Caco-2 (cell line): ENCODE measurements at regions not wholly inside any gene's neighbourhood (a gene's known extent, or its start where the extent isn't known, plus 50 kb on each side); places are given as distances from the start of the nearest gene placed in this dataset.

ENCODE experiments used
- BruUV-seq: library from RNA; stranded (reverse); fragments of 400-500 nt; replicated peaks from 2 replicates; lab custom pipeline; 2021; lab: Mats Ljungman, UMichigan
- CTCF ChIA-PET: fragments of 300-600 bp; sonication (Branson Sonifier 250); formaldehyde crosslinking; loops from one replicate; lab custom pipeline; 2022; ENCODE audit warnings: antibody characterized with exemption; lab: Charles Lee
- POLR2A ChIA-PET: fragments of 300-600 bp; sonication (Branson Sonifier 250); formaldehyde crosslinking; loops from one replicate; lab custom pipeline; 2022; ENCODE audit warnings: antibody characterized with exemption; lab: Charles Lee
- DNase-seq, 2 experiments: peaks; one replicate each; pipeline versions ENCODE4 v3.0.0 to v3.0.0-alpha.2; 2020 to 2022
- H3K27me3 ChIP-seq: replicated peaks from 2 replicates; pipeline ENCODE4 v1.6.0; 2011; ENCODE audit warnings: low read length; ENCODE audit not compliant: control insufficient read depth, insufficient read depth
- H3K36me3 ChIP-seq: 2 replicates; pipeline ENCODE4 v1.5.1; 2011; ENCODE audit warnings: low read length; ENCODE audit not compliant: control insufficient read depth, insufficient read depth
- H3K4me1 ChIP-seq: fragments of 250-450 bp; sonication (Bioruptor Pico); 2 replicates; pipeline ENCODE4 v1.5.1; 2020; ENCODE audit warnings: mild to moderate bottlenecking
- H3K4me3 ChIP-seq: 2 replicates; pipeline ENCODE4 v1.5.1; 2011; ENCODE audit warnings: low read depth, mild to moderate bottlenecking, control low read depth, low read length
- H3K9me3 ChIP-seq: fragments of 250-450 bp; sonication (Bioruptor Pico); 2 replicates; pipeline ENCODE4 v1.5.1; 2020; ENCODE audit warnings: mild to moderate bottlenecking, moderate library complexity
- H3K27ac Mint-ChIP-seq: one replicate; pipeline ENCODE4 v1.8.0; 2022; ENCODE audit warnings: mixed read lengths; ENCODE audit not compliant: unreplicated experiment
- H3K27me3 Mint-ChIP-seq: one replicate; pipeline ENCODE4 v1.8.0; 2022; ENCODE audit warnings: mixed read lengths; ENCODE audit not compliant: insufficient read depth, unreplicated experiment
- H3K36me3 Mint-ChIP-seq: one replicate; pipeline ENCODE4 v1.8.0; 2022; ENCODE audit warnings: mild to moderate bottlenecking, mixed read lengths; ENCODE audit not compliant: insufficient read depth, unreplicated experiment
- H3K4me1 Mint-ChIP-seq: one replicate; pipeline ENCODE4 v1.8.0; 2022; ENCODE audit warnings: low read depth, mixed read lengths; ENCODE audit not compliant: unreplicated experiment
- H3K4me3 Mint-ChIP-seq: one replicate; pipeline ENCODE4 v1.8.0; 2022; ENCODE audit warnings: mild to moderate bottlenecking, moderate library complexity, mixed read lengths; ENCODE audit not compliant: unreplicated experiment
- H3K9me3 Mint-ChIP-seq: one replicate; pipeline ENCODE4 v1.8.0; 2022; ENCODE audit warnings: mixed read lengths; ENCODE audit not compliant: unreplicated experiment
- intact Hi-C: fragments of 100-400 bp; cut with micrococcal nuclease; formaldehyde crosslinking; loops from one replicate; pipeline ENCODE4 v1.10.0; 2022; ENCODE audit not compliant: unreplicated experiment
- TF ChIP-seq, protein P1 (sequence below), 2 experiments: fragments of 200-600 bp in 1 of 2; IDR thresholded peaks; 1 replicate in 1 of 2; 2 replicates in 1 of 2; pipeline versions ENCODE4 v1.5.1 to v1.8.0; 2011 to 2022; ENCODE audit warnings: antibody characterized with exemption in 1 of 2, control low read depth in 1 of 2, inconsistent platforms in 1 of 2, low read depth in 1 of 2, low read length in 1 of 2, mild to moderate bottlenecking in 1 of 2, moderate library complexity in 1 of 2; ENCODE audit not compliant: insufficient read depth in 1 of 2, severe bottlenecking in 1 of 2, unreplicated experiment in 1 of 2

DNA sequence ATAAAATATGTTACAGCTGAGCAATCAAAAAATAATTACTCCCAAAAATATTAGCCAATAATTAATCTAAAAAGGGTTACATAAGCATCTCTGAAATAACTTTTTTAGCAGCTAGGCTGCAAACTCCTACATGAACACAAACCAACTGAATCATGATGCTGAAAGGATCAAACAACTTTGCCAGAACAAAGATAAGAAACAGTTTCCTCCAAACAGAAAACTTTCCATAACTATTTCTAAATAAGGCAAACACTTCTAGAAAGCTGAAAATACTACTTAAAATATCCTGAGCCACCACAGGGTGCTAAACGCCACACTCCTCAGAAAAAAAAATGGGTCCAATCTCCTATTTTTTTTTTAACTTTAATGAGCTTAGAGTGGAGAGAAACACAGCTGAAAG lies 68.6 kb upstream of the ARHGAP32 start:
- intact Hi-C loops: loop anchor here (1.0 kb wide), 3 partner anchors 15 to 143 kb away; no protein-coding TSS in a partner anchor
- Mint-ChIP-seq H3K9me3 (no peaks in the 10 kb centered on the region), H3K27me3 (no peaks in the 10 kb centered on the region), H3K36me3 (no peaks in the 10 kb centered on the region), H3K4me3 (no peak overlapping the region), H3K27ac (peak overlapping the region; percentile 20), H3K4me1 (peaks cover 60% of the 10 kb centered on the region)
- peaks cover 36% of the 10 kb centered on the region for H3K4me1 ChIP-seq
- BruUV-seq: no TSS peak
- ChIA-PET CTCF (interaction anchor here (1.9 kb wide), 1 partner anchor 55 kb away, joined by 6 read pairs; no protein-coding TSS in a partner anchor), POLR2A (interaction anchor here (0.6 kb wide), 1 partner anchor 15 kb away, joined by 3 read pairs; no protein-coding TSS in a partner anchor)
- TF ChIP-seq, protein P1, sequence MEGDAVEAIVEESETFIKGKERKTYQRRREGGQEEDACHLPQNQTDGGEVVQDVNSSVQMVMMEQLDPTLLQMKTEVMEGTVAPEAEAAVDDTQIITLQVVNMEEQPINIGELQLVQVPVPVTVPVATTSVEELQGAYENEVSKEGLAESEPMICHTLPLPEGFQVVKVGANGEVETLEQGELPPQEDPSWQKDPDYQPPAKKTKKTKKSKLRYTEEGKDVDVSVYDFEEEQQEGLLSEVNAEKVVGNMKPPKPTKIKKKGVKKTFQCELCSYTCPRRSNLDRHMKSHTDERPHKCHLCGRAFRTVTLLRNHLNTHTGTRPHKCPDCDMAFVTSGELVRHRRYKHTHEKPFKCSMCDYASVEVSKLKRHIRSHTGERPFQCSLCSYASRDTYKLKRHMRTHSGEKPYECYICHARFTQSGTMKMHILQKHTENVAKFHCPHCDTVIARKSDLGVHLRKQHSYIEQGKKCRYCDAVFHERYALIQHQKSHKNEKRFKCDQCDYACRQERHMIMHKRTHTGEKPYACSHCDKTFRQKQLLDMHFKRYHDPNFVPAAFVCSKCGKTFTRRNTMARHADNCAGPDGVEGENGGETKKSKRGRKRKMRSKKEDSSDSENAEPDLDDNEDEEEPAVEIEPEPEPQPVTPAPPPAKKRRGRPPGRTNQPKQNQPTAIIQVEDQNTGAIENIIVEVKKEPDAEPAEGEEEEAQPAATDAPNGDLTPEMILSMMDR (IDR thresholded peaks at IDR 0.05; ENCODE audit: insufficient read depth in 1 of 2, low read depth in 1 of 2, low read length in 1 of 2, severe bottlenecking in 1 of 2, unreplicated experiment in 1 of 2): no peak
- H3K9me3 ChIP-seq: no peaks in the 10 kb centered on the region
- H3K4me3 ChIP-seq: no peak overlapping the region
- H3K27me3 ChIP-seq: no peaks in the 10 kb centered on the region
- DNase-seq: no peak
- no peaks in the 10 kb centered on the region for H3K36me3 ChIP-seq

DNA sequence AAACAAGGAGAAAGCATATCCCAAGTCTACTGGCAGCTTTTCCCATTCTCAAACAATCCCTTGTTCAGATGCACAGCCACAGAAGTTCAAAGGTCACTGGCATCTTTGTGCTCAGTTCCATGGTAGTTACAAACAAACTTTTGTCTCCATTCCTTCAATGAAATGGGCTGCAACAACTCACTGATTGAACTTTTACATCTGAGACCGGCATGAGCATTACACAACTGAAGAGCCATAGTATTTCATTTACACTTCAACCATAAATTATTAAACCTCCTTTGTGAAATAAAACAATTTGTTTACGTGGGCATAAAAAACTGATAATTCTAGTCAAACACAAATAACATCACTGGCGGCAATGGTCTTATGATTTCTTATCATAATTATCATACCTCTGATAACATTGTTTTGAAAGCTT lies 67.8 kb upstream of the ARHGAP32 start:
- Histone ChIP-seq H3K36me3 (no peaks in the 10 kb centered on the region), H3K27me3 (no peaks in the 10 kb centered on the region), H3K4me1 (peaks cover 36% of the 10 kb centered on the region), H3K9me3 (no peaks in the 10 kb centered on the region), H3K4me3 (no peak overlapping the region)
- TF ChIP-seq, protein P1 (IDR thresholded peaks at IDR 0.05; ENCODE audit: insufficient read depth in 1 of 2, low read depth in 1 of 2, low read length in 1 of 2, severe bottlenecking in 1 of 2, unreplicated experiment in 1 of 2): no peak
- Mint-ChIP-seq H3K36me3 (no peaks in the 10 kb centered on the region), H3K27ac (peak overlapping the region; percentile 61), H3K4me1 (peaks cover 60% of the 10 kb centered on the region), H3K9me3 (no peaks in the 10 kb centered on the region), H3K27me3 (no peaks in the 10 kb centered on the region), H3K4me3 (peak overlapping the region; percentile 54)
- ChIA-PET CTCF (interaction anchor here (1.9 kb wide), 1 partner anchor 56 kb away, joined by 6 read pairs; no protein-coding TSS in a partner anchor), POLR2A (interaction anchor here (0.6 kb wide), 1 partner anchor 14 kb away, joined by 3 read pairs; no protein-coding TSS in a partner anchor)
- no TSS peak for BruUV-seq
- DNase-seq: peak; percentile 53 to 58
- intact Hi-C loops: loop anchor here (1.0 kb wide), 3 partner anchors 15 to 143 kb away; no protein-coding TSS in a partner anchor

DNA sequence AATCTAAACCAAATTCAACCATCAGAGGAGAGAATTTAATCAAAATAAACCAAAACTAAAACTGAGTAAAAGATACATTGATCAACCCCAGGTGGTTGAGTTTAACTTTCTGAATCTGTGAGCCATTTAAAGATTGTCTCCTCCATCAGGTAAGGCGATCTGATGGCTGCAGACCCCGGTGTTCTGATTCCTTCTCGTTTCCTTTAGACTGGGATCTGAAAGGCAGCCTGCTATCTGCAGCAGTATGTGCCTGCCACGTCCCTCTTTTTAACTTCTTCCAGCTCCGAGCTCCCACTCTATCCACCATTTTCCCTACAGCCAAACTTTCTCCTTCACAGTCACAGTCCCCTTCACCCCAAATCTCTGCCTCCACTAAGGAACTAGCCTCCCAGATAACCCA lies 66.1 kb upstream of the ARHGAP32 start:
- peaks cover 58% of the 10 kb centered on the region for H3K4me1 Mint-ChIP-seq
- Histone ChIP-seq H3K4me1 (peaks cover 36% of the 10 kb centered on the region), H3K36me3 (no peaks in the 10 kb centered on the region), H3K4me3 (no peak overlapping the region), H3K9me3 (no peaks in the 10 kb centered on the region), H3K27me3 (no peaks in the 10 kb centered on the region)
- ChIA-PET POLR2A (no interaction called here), CTCF (no interaction called here)
- no peaks in the 10 kb centered on the region for H3K9me3 Mint-ChIP-seq
- DNase-seq: no peak
- intact Hi-C loops: no loop called here
- H3K4me3 Mint-ChIP-seq: no peak overlapping the region
- TF ChIP-seq, protein P1 (IDR thresholded peaks at IDR 0.05; ENCODE audit: insufficient read depth in 1 of 2, low read depth in 1 of 2, low read length in 1 of 2, severe bottlenecking in 1 of 2, unreplicated experiment in 1 of 2): no peak
- no TSS peak for BruUV-seq
- H3K27me3 Mint-ChIP-seq: no peaks in the 10 kb centered on the region
- peak overlapping the region; percentile 11 for H3K27ac Mint-ChIP-seq
- no peaks in the 10 kb centered on the region for H3K36me3 Mint-ChIP-seq
